AML-193 (cell line): ENCODE measurements at regions not wholly inside any gene's neighbourhood (a gene's known extent, or its start where the extent isn't known, plus 50 kb on each side); places are given as distances from the start of the nearest gene placed in this dataset.
"Not testable (repeated sequence)": the region's sequence is repeated elsewhere in the genome, so short reads cannot be mapped to it uniquely, and the experiment has no call there.

Source experiments
- DNase-seq, 2 experiments: peaks; one replicate each; lab custom pipeline; 2025; lab: John Stamatoyannopoulos, UW

- no peak for DNase-seq
Measured at GRCh38 chr1:21385022-21385421, 54.9 kb upstream of the NBPF3 start.

- no peak for DNase-seq
Measured at GRCh38 chr1:21384620-21385019, 55.3 kb upstream of the NBPF3 start.

GRCh38 chr1:21383785-21384401 lies 56.0 kb upstream of the NBPF3 start:
- no peak for DNase-seq

GRCh38 chr1:21381354-21381753 lies 58.6 kb upstream of the NBPF3 start:
- DNase-seq, result no peak

- DNase-seq, result not testable (repeated sequence)
Measured at GRCh38 chr1:21380147-21380546, 59.8 kb upstream of the NBPF3 start.

GRCh38 chr1:21379571-21379970 lies 60.4 kb upstream of the NBPF3 start:
- no peak for DNase-seq

GRCh38 chr1:21378705-21379494 lies 61.0 kb upstream of the NBPF3 start:
- DNase-seq, result no peak

GRCh38 chr1:21372383-21372782 lies 67.6 kb upstream of the NBPF3 start:
- no peak for DNase-seq

GRCh38 chr1:21369905-21370304 lies 70.0 kb upstream of the NBPF3 start:
- no peak for DNase-seq

GRCh38 chr1:21368515-21369289 lies 71.2 kb upstream of the NBPF3 start:
- peak in 1 of 2 experiments; percentile 49 for DNase-seq

GRCh38 chr1:21367973-21368514 lies 71.9 kb upstream of the NBPF3 start:
- not testable (repeated sequence) for DNase-seq

- no peak for DNase-seq
Measured at GRCh38 chr1:21366288-21366687, 73.6 kb upstream of the NBPF3 start.

GRCh38 chr1:21365036-21365435 lies 74.8 kb upstream of the ECE1 start:
- no peak for DNase-seq

- DNase-seq, result no peak
Measured at GRCh38 chr1:21362096-21362495, 71.8 kb upstream of the ECE1 start.

- DNase-seq, result no peak
Measured at GRCh38 chr1:21361506-21361905, 71.2 kb upstream of the ECE1 start.

GRCh38 chr1:21357161-21357560 lies 66.9 kb upstream of the ECE1 start:
- no peak for DNase-seq

GRCh38 chr1:21355956-21356355 lies 65.7 kb upstream of the ECE1 start:
- no peak for DNase-seq

- no peak for DNase-seq
Measured at GRCh38 chr1:21352586-21352985, 62.3 kb upstream of the ECE1 start.

- no peak for DNase-seq
Measured at GRCh38 chr1:21351901-21352300, 61.6 kb upstream of the ECE1 start.

GRCh38 chr1:21350202-21350885 lies 60.1 kb upstream of the ECE1 start:
- no peak for DNase-seq

- DNase-seq, result no peak
Measured at GRCh38 chr1:21349693-21350092, 59.4 kb upstream of the ECE1 start.

GRCh38 chr1:21347072-21347581 lies 56.9 kb upstream of the ECE1 start:
- no peak for DNase-seq
